GM21737 (cell line): ENCODE measurements at regions not wholly inside any gene's neighbourhood (a gene's known extent, or its start where the extent isn't known, plus 50 kb on each side); places are given as distances from the start of the nearest gene placed in this dataset.
"Not testable (repeated sequence)": the region's sequence is repeated elsewhere in the genome, so short reads cannot be mapped to it uniquely, and the experiment has no call there.

Experiments
- ATAC-seq: cut with Tn5 transposase; IDR thresholded peaks from one replicate; pipeline ENCODE4 v1.9.1; 2021; ENCODE audit warnings: mild to moderate bottlenecking, moderate library complexity; ENCODE audit not compliant: unreplicated experiment

DNA sequence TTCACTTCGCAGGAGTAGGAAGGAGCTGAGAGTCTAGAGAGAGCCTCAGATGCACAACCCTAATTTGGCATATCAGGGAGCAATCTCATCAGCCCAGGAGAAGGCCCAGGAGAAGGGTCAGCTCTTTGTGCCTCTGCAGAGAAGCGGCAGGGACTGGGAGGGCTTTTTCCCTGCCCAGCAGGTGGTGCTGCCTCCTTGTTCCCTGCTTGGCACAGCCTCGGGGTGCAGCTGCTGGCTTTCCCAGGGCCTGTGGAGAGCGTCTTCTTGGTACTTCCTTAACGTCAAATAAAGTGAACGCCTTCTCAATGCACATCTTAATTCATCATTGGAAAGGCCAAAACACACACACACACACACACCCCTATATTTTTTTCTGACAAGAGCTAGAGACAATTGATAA lies 519.3 kb downstream of the GOLGA6L6 start:
- not testable (repeated sequence) for ATAC-seq

DNA sequence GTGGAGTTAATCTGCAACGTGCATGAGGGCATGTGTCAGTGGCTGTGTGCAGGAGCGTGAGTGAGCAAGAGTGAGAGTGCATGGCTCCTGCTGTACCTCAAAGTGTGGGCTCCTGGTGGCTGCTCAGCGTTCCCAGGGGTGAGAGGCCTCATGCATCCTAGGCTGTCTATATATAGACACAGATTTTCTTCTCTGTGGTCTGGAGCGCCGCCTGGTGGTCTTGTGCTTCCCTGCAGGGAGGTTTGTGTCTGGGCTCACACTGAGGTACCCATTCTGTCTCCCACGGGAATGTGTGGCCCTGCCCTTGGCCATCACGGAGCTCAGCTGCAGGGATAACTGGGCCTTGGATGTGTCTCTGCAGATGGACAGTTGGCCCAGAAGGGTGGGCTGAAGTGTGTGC lies 520.2 kb downstream of the GOLGA6L6 start:
- ATAC-seq, result not testable (repeated sequence)

DNA sequence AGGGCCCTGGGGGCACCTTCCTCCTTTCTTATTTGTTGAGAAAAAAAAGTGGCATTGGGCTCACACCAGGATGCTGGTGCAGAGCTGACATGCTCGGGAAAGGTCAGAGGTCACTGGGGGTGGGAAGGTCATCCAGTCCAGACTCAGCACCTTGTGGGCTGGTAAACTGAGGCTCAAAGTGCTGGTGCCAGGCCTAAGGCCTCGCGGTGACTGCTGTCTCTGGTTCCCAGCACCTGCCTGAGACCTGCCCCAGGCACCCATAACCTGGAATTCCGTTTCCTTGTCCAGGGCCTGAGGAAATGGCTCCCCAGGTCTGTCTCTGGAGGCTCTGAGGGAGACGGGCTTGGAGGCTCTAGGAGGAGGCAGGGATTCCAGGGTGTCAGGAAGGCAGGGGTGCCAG lies 521.0 kb downstream of the GOLGA6L6 start:
- ATAC-seq, result not testable (repeated sequence)

DNA sequence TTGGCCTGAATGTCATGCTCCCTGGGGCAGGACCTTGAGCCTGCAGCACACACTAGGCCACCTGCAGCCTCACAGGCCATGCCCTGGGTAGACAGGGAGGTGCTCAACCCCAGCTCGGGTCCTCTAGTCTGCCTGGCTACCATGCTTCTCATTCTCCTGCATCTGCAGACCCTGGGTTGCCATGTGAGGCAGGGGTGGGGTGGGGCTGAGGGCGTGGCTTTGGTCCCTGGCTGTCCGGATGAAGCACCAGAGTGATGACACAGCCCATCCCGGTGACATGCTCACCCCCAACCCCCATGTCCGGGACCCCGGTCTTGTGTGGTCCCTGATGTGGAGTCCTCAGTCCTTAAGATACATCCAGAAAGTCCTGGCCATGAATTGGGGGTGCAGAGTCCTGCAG lies 521.8 kb downstream of the GOLGA6L6 start:
- ATAC-seq, result not testable (repeated sequence)

DNA sequence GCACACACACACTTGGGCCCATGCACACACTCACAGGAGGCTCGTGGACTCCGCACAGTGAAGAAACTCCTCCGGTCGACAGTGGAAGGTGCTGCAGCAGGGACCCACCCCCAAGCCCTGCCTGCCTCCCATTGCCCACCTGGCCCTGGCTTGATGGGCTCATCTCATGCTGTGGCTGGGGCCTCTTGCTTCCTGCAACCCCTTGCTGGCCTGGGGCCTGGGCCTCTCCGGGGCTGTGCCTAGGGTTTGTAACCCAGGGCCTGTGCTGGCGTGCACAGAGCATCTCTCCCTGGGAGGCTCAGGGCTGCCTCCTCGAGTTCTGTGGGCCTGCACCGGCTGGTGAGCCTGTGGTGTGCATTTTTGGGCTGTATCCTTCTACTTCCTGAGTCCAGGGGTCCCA lies 524.0 kb downstream of the GOLGA6L6 start:
- not testable (repeated sequence) for ATAC-seq

DNA sequence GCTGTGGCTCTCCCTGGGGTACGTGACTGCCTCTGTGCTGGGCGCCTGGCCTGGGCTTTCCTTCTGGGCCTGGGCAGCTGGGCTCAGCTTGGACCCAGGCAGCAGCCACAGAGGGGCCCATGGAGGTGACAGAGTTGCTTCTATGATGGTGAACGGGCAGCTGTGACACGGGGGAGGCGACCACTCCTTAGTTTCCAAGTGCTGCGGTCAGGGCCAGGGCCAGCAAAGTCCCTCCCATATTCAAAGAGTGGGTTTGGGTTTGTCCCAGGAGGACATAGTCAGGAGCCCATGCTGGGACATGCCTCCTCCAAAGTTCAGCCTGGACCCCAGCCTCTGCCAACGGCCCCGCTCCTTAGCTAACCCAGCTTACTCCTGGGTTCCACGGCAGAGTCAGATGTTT lies 524.7 kb downstream of the GOLGA6L6 start:
- ATAC-seq, result not testable (repeated sequence)

DNA sequence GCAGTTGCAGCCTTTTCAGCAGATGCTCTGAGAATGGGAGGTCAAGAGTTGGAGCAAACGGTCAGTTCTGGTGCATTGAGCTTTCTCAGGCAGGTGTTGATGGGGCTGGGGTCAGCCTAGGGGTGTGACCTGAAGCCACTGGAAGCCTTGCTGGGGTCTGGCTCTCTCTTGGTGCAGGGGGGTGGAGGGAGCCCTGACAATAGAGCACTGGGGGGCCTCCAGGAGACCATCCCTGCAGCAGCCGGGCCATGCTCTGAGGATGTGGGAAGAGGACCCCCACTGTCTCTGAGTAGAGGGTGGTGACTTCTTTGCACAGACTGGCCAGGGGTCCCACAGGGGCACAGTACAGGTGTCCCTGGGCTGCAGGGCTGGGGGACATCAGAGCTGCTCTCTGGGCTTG lies 528.8 kb downstream of the GOLGA6L6 start:
- ATAC-seq, result not testable (repeated sequence)

DNA sequence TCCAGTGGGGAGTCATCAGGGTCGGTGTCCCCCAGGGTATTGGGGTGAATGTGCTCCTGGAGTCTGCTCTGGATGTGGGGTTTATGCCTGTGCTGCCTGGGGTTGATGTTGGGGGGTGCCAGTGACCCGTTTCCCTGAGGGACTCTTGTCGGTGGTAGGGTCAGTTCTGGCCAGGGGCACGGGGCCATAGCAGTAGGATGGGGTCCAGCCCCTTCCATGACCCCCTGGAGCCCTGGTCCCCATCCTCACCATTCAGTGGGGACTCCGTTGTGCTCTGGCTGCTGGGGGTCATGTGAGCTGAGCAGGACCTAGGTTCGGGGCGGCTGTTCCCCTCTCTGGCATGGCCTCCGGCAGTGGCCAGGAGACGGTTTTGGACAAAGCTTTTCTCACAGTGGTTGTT lies 530.8 kb downstream of the GOLGA6L6 start:
- not testable (repeated sequence) for ATAC-seq

DNA sequence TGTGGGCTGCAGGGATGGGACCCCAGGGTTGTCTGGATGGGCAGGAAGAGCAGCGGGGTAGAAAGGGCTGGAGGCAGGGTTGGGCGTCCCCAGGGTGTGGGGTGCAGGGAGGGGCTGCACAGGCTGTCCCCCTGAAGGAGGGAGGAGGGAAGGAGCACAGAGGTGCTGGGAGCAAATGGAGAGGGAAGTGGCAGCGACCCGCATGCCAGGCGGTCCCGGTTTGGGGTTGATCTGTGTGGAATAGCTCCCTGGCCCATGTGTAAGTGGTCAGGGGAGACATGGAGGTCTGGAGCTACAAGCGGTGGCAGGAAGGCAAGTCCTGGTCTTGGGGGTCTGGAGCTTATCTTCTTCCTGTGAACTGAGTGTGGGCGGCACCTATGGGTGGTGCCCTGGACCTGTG lies 532.0 kb downstream of the GOLGA6L6 start:
- ATAC-seq, result not testable (repeated sequence)

DNA sequence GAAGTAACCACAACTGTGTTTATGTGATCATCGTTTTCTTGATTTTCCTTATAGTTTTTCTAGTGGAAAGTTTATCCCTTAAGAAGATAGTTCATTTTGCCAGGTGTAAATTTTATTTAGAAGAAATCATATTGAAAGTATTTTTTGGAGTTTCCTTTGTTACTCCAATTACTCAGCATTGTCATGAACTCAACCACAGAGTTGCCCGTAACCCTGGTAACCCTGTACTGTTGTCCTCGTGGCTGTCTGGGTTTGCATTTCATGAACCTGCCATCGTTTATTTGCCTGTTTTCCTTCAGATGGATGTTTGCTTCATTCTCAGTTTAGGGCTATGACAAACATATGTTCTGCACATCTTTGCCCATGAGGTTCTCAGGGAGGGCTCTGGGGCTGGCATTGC lies 534.3 kb downstream of the GOLGA6L6 start:
- not testable (repeated sequence) for ATAC-seq

DNA sequence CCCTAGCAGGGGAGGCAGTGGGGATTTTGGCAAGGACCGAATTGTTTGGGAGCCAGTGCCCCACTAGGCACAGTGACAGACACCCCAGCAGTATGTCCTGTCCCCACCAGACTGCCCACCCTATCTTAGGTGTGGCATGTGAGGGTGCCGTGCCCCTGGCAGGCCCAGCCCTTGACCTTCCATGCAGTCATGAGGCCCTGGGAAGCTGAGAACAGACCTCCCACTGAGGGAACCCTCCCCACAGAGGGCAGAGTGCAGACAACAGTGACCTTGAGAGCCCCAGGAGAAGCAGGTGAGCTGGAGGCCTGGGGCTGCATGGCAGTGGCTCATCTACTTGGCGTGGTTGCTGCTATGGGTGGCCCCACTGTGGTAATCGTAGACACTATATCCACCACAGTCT lies 538.1 kb downstream of the GOLGA6L6 start:
- ATAC-seq, result not testable (repeated sequence)

DNA sequence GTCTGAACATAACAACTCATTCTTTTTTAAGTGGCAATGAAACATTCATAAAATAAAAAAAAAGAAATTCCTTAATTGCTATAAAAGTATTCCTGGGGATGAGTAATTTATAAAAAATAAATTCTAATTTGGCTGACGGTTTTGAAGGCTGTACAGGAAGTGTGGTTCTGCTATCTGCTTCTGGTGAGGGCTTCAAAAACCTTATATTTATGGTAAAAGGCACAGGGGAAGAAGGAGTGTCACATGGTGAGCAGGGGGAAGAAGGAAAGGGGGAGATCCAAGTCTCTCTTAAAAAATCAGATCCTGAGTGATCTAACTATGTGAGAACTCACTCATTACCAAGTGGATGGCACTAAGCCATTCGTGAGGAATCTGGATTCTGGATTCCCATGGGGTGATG lies 539.0 kb downstream of the GOLGA6L6 start:
- ATAC-seq, result not testable (repeated sequence)

DNA sequence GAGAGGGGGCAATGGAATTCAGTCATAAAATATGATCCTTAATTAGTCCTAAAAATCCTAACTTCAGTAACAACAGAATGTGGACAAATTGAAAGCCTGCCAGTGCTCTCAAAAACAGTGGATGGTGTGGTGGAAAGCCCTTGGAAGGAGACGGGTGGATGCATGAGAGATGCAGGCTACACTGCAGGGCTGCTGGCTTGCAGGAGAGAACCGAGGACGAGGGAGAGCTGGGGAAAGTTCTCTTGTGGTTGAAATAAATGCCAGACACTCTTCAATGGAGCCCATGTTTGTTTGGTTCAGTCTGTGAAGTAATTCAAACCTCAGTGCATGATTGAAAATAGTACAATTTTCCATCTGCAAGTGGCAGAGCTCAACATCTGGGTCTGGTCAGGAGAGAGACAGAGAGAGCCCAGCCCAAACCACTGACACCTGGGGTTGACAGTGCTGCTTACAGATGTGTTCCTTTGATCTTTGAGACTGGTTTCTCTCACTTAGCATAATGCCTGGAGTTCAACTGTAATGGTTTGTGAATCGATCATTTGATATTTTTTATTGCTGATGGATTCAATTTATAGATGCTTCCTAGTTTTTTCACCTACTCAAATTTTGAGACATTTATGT lies 544.9 kb downstream of the GOLGA6L6 start:
- not testable (repeated sequence) for ATAC-seq

DNA sequence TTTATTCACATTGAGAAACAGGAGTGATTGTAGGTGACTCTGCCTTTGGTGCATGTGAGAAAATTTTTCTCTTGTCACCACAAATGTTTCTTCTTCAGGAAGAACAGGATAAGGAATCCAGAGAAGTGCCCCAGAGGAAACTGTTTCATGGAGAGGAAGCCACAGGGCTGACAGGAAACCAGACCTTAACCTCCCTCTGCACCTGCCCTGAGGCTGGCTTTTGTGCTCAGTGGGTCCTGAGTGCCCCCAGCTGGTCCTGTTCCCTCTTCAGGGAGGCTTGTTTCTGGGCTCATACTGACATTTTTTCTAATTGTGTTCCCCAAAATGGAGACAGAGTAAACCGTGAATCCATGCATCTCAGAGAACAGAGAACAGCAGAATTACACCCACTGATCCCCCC lies 546.3 kb downstream of the GOLGA6L6 start:
- ATAC-seq, result not testable (repeated sequence)

DNA sequence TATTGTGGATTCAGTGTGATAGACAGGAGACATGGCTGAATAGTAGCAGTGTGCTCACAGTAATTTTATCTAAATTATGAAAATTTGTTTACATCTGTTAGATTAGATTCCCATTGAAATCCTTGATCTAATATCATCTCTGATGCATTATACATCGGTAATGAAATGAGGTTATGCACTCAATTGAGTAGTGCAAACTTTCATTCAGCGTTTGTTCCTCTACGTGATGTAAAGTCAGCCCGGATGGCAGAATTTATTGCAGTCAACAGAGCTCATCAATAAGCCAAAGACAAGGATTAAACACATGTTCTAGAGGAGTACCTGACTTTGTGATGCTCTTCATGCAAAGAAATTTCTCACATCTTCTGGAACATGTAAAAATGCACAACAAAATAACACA lies 549.2 kb downstream of the GOLGA6L6 start:
- ATAC-seq, result no peak

DNA sequence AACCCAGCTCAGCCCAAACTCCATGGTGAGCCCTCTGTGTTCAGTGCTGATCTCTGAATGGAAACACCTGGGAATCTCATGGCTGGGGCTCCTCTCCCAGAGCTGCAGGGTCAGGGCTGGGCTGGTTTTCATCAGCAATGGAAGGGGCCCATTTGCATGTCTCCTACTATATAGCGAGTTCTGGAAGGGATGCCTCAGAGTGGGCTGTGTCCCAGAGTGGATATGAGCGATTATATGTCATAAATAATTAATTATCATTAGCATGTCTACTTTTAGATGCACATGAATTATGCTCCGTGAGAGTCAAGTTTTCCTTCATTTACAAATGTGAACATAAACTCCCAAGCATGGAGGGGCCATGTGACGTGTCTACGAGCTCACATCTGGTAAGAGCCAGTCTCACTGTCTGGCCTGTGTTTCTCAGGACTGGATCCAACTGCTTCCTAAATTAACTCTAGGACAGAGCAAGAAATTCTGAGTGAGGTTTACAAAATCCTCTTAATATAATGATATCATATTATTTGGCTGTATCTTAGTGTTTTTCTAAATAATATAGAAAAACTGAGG lies 553.4 kb downstream of the GOLGA6L6 start:
- no peak for ATAC-seq

DNA sequence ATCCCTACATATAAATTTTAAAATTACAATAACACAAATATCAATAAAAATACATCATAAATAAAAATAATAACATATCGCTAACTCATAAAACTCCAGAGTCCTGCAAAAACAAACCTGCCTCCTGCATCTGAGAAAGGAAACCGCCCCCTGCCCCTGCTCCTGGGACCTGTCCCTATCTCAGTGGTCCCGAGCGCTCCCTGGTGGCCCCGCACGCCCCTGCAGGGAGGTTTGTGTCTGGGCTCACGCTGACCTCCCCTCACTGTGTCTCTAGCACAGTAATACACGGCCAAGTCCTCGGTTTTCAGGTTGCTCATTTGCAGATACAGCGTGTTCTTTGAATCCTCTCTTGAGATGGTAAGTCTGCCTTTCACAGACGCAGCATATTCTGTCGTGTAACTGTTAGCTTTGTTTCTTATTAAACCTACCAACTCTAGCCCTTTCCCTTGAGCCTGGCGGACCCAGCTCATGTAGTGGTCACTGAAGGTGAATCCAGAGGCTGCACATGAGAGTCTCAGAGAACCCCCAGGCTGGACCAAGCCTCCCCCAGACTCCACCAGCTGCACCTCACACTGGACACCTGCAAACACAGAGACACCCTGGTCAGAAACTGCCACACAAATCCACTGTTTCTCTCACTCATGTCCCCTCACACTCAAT lies 554.1 kb downstream of the GOLGA6L6 start:
- ATAC-seq, result no peak

DNA sequence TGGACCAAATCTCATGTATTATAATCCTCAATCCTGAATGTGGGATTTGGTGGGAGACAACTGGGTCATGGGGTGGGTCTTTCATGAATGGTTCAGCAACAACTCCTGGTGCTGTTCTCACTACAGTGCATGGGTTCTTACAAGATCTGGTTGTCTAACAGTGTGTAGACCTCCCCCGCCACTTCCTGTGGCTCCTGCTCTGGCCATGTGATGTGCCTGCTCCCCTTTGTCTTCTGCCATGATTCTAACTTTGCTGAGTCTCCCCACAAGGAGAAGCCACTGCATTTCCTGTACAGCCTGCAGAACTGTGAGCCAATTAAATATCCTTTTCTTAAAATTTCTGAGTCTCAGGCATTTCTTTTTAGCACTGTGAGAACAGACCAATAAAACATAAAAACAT lies 557.5 kb downstream of the GOLGA6L6 start:
- ATAC-seq, result no peak

DNA sequence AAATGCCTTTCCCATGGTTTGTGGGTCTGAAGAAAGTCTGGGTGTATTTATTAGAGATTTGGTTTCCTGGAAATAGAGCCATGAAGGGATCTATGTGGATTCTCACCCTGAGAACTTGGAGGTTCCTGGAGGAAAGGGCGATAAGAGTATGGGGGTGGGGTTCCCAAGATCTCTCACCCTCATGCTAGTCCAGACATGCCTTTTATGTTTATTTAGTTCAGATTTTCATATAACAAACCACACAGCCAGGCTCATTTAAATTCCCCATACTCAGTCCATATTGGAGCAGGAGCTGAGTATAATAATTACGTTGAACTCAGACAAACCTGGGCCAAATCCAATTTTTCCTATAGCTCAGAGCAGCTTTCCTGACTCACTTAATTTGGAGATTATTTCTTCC lies 566.6 kb downstream of the GOLGA6L6 start:
- no peak for ATAC-seq

DNA sequence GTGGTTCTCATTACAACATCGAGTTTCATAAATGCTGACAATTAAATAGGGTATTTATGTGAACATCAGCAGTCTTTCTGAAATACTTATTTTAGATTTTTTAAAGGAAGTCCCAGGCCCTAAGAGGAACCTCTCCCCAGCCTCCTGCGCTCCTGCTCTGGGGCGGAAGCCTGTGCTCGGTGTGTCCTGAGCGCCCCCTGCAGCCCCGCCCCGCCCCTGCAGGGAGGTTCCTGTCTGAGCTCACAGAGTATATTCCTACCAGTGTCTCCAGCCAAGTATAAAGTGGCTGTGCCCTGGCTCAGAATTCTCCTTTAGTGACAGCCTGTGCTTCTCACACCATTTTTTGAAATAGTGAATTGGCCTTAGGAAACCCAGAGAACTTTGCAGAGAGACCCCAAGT lies 567.9 kb downstream of the GOLGA6L6 start:
- ATAC-seq, result no peak

DNA sequence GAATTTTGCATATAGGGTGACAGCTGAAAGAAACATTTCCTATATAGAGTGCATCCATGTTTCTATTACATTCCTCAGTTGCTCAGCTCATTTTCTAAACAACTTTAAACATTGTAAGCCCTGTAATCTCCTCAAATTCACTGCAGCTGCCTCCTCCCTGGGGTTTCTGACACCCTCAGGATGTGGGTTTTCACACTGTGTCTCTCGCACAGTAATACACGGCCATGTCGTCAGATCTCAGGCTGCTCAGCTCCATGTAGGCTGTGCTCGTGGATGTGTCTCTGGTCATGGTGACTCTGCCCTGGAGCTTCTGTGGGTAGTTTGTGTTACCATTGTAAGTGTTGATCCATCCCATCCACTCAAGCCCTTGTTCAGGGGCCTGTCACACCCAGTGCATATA lies 569.0 kb downstream of the GOLGA6L6 start:
- ATAC-seq, result not testable (repeated sequence)

DNA sequence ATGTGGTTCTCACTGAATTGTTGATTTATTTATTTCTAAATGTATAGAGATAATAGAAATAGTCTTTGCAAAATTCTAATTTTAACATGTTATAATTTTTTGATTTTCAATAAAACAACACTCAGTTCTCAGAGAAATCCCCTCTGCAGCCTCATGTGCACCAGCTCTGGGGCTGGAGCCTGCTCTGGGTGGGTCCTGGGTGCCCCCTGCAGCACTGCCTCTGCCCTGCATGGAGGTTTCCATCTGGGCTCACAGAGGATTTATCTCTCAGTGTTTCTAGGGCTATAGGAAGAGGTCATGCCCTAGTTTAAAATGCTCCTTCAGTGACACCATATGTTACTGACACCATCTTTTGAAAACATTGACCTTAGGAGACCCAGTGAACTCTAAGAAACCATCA lies 576.0 kb downstream of the GOLGA6L6 start:
- ATAC-seq, result not testable (repeated sequence)
